ENCODE measurements at regions not wholly inside any gene's neighbourhood (a gene's known extent, or its start where the extent isn't known, plus 50 kb on each side); places are given as distances from the start of the nearest gene placed in this dataset.

DNA sequence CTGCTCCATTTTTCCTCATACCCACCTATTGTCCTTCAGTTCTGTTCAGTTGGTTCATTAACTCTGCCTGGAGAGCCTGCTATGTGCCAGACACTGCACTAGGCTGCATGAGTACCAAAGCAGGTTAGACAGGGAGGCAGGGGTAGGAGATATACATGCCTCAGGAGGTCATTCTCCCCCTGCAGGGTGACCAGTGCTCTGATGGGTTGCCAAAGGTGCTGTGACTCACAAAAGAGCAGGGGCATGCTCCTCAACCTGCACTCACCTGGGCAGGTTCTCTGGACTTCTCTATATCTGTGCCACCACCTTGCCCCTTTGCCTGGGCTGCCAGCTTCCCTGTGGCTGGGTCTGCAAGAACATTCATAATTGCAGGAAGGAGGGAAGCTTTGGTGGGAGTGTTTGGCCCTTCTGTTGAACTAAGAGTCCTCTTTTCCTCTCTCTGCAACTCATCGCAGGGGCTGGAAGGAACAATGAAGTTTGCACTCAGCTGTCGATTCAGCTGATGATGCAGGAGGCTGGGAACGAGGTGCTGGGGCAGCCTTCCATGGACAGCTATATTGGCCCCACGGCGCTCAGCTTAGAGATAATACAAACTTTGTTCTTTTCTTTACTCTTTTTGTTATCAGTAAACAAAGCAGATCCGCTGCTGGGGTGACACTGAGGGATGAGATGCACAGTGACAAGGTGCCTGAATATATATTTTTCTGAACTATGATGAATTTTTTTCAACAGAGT, 356.4 kb upstream of the PLXNA2 start:
- no peak for DNase-seq

DNA sequence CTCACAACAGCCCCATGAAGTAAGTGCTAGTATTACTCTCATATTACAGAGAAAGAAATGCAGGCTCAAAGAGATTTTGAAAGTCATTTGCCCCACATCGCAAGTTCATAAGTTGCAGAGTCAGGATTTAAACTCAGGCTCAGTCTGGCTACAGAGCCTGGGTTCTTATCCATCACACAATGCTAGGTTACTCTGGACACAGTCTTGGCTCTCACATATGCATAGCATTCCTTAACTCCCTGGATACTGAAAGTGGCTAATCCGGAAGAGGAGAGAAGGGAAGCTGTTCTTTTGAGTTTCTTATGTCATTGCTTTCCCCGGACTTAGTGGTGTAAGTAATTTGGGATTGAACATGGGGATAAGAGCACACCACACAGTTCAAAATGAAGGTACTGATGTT, 357.4 kb upstream of the PLXNA2 start:
- no peak for DNase-seq

DNA sequence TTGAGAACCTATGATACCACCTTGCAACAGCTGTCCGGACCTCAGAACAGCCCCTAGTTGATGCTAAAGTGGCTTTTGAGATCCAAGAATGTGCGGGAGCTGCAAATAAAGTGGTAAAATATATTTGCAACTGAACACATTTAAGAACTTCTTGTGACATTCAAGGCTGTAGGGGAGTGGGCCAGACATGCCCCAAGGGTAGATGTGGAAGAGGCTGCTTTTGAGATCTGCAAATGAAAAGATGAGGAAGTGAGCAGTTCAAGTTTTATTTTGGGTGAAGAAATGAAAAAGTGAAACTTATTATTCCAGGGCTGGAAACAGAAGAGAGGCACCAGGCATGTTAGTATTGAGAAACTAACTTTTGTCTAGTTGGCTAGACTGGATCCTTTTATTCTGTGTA, 359.5 kb upstream of the PLXNA2 start:
- DNase-seq, result no peak

DNA sequence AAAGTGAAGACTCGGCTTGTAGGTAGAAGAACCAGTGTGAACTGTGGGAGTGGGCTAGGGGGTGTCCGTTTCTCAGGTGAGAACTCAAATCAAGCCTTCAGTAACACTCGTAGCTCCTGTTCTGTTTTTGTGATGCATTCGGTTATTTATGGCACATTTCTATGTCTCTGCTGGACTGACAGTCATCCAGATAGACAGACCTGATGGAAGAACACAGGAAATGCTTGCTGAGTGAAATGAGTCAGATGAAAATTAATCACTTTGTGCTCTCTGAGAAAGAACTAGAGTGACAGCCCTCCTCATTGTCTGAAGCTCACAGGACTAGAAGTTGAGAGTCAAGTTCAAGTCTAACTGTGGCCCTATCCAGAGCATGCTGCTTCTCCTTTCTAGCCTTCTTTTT, 360.1 kb upstream of the PLXNA2 start:
- DNase-seq, result no peak

DNA sequence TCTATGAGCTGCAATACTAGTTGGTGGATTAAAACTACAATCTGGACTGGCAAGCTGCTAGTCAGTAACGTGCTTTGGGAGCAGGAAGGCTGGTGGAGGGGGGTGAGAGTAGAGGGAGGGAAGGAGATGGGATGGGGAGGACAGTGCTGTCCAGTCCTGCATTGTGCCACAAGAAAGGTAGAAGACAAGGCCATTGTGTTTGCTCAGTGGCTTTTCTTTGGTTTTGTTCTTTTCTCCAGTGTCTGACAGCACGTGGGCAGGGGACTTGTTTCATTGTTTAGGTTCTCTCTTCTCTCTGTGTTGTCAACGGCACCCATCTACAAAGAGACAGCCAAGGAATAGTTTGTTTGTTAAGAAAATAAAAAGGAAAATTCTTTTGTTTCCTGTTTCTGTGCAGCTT, 362.8 kb upstream of the PLXNA2 start:
- no peak for DNase-seq

DNA sequence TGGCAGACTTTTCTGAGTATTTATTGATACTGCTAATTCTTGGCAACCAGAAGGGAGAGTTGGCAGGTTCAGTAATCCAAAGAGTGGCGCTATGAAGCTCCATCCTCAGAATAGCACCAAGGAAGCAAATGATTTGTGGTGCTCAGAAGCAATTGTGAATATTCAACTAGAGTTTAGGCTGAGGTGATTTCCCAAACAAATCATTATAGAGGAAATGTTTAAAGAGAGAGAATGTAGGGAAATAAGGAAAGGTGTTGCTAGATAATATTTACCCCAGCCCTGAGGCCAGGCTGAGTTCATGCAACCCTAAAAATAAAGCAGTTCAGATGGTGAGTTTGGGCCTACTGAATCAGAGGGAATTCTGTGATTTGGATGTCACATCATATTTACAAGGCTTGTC, 363.4 kb upstream of the PLXNA2 start:
- no peak for DNase-seq

DNA sequence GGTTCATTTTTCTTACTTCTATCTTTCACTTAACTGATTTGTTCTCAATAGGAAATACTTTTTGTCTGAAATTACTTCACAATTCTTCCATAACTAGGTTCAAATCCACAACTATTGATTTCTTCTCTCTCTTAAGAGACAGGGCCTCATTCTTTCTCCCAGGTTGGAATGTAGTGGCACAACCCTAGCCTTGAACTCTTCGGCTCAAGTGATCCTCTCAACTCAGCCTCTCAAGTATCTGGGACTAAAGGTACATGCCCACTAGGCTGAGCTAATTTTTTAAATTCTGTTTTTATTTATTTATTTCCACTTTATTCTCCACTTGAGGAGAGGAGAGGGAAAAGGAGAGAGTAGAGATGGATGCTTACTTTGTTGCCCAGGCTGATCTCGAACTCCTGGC, 370.4 kb upstream of the PLXNA2 start:
- peak; percentile 15 for DNase-seq

DNA sequence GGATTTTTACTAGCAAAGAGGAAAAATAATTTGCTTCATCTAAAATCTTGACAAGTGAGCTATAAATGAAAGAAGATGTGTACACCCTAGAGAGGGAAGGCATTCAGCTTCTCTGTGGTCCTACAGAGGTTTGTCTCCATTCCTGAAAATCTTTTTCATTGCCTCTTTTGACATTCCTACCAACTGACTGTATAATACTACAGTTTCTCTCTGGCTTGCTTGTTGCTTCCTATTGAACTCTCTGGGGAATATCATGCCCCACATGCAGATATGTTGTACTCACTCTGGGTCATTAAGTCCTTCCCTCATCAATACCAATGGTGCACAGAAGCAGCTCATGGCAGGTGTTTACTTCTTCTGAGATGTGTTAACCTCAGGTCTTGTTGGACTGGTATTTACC, 371.2 kb upstream of the PLXNA2 start:
- no peak for DNase-seq

DNA sequence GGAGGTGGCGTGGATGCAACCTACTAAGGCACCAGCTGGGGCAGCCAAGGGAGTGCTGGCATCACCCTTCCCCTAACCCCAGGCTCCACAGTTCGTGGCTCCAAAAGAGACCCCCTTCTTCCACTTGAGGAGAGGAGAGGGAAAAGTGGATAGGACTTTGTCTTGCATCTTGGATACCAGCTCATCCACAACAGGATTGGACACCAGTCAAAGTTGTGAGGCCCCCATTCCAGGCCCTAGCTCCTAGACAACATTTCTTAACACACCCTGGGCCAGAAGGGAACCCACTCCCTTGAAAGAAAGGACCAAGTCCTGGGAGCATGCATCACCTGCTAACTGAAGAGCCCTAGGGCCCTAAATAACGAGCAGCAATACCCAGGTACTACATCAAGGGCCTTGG, 372.6 kb upstream of the PLXNA2 start:
- no peak for DNase-seq

DNA sequence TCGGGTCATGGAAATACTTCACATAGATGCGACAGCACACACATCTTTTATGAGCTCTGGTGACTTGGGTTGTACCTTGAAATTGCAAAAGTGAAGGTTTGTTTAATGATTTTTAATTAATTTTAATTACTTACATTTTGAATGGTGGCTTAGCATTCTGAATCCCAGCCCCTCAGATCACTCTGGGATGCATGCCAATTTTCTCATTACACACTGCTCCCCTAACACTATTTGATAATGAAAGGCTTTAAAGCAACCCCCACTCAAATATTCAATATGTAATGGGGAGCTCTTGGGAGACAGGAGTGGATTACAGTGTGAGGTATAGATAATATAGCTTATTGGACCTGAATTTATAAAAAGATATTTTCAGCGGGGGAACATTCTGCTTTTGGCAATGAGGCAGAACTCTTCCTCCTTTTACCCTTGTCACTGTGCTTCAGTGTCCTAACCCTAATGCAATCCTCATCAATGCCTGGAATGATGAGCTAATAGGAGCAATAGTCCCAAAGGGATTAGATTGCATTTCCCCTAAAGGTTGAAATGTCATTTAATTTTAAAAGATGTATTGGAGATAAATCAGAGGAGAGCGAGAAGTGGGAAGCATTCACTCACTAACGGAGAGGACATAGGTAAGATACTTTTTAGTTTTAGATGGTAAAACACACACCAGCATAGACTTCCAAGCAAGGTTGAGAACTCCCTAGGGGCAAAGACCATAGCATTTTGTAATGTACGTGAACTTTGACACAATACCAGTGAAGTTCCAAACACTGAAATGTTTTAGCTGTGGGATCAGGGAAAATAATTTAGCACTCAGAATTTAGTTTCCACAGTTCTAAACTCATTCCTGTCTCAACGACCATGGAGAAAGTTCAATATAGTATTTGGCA, 384.1 kb upstream of the PLXNA2 start:
- DNase-seq, result peak; percentile 52

DNA sequence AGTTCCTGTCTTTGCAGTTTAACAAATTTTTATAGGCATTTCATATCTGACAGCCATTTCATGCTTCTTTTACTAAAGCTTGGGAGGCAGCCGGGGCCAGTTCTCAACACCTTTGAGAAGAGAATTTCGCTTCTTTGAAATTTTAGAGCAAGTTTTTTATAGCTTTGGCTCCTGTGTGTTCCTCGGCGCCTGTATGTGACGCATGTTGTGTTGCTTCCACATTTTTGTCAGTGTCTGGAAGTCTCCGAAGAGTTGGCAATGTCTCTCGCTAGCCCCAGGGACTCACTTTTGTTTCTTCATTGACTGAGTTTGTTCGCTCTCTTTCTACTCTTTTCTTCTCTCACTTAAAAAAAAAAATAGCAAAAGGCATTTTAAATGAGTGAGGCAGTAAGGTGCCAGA, 386.9 kb upstream of the PLXNA2 start:
- DNase-seq, result no peak

DNA sequence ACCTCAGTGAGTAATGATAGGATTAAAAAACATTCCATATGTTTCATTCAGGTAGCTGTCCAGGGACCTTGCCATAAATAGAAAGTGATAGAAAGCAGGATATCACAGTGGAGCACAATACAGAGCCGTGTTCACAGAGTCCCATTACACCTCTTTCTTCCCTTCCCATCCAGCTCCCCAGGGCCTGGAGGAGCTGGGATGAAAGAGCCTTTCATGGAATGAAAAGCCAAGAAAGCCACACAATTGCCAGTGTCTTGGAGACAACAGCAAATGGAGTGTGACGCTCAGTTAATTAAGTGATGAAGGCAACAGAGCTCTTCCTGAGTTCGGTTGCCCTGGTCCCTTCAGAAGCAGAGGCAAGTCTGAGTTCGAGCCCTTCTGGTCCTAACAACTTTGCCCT, 387.3 kb upstream of the PLXNA2 start:
- DNase-seq, result no peak

DNA sequence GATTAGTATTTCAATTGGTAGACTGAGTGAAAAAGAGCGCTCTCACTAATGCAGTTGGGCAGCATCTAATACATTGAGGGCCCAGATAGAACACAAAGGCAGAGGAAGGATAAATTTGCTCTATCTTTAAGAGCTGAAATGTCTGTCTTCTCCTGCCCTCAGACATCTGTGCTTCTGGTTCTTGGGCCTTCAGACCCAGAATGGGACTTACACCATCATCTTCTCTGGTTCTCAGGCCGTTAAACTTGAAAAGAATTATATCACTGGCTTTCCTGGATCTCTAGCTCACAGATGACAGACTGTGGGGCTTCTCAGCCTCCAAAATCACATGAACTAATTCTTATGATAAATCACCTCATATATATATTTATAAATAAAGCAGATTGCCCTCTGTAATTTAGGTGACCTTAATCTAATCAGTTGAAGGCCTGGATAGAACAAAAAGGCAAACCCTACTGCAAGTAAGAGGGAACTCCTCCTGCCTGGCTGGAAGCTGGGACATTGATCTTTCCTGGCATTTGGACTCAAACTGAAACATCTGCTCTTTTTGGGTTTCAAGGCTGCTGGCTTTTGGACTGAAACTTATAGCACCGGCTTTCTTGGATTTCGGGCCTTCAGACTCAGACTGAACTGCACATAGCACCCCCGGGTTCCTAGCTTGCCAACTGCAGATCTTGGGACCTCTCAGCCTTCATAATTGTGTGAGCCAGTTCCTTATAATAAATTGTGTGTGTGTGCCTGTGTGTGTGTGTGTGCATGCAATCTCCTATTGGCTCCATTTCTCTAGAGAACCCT, 390.4 kb upstream of the PLXNA2 start:
- DNase-seq, result no peak

DNA sequence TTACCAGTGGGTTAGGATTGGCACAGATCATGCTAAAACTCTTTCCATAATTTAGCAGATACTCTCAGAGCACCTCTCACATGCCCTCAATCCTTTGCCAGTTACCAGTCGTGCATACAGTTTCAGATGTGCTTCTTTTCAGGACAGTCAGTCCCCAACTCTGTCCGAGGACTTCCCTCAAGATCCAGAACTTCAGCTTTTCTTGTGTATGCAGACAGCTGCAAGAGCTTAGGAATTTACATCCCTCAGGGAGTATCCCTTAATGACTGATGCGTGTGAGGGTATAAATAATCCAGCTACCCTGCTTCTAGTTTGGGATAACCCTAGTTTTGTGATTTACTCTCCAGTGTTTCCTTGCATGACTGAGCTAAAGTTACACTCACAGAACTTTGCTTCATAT, 393.0 kb upstream of the PLXNA2 start:
- no peak for DNase-seq

DNA sequence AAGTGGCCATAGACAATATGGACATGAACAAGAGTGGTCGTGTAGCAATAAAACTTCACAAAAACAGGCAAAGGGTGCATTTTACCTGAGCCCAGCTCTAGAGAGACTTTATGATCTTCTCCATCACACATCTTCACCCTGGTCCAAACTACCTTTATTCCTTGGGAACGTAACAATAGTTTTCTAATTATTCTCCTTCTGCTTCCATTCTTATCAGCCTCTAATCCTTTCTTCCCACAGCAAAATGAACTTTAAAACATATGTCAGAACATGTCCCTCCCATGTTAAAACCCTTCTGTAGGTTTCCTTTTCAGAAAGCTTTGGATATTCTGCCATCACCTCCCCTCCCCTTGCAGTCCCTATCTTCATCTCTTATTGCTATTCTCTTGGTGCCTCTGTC, 395.2 kb upstream of the PLXNA2 start:
- no peak for DNase-seq

DNA sequence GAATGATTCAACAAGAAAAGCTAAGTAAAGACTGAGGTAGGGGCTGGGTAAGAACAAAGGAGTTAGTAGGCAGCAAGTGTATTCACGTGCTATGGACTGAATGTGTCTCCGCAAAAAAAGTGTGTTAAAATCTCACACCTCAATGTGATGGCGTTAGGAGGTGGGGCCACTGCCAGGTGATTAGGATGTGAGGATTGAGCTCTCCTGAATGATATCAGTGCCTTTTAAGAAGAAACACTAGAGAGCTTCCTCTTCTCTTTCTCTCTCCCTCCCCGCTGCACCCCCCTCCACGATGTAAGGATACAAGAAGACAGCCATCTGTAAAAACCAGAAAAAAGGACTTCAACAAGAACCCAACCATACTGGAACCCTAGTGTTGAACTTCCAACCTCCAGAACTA, 396.1 kb upstream of the PLXNA2 start:
- DNase-seq, result no peak

DNA sequence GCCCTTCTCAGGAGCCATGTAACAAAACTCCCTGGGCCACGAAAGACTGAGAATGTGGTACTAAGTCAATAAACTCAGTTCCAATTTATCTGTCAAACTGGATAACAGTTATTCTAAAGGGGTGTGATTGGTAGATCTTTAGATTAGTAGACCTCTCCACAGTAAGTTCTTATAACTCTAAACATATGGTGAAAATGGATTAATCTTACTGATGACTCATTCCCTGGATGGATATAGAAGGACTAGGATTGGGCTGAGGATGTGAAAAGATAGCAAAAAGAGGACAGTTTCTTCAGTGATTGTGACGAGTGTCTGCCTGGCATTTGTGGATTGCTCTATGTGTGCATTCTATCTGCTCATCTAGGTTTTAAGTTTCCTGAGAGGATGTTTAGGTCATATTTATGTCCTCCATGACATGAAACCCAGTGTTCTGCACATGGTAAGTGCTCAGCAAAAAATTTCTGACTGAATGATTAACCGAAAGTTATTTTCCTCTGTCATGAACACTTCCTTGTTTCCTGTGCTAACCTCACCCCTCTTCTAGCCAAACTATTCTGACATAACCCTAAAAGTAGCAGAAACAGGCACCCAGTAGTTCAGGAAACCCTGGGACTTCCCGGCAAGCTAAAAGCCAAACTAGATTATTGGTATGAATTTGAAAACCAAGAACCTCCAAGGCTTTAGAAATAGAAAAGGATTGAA, 397.5 kb upstream of the PLXNA2 start:
- no peak for DNase-seq

DNA sequence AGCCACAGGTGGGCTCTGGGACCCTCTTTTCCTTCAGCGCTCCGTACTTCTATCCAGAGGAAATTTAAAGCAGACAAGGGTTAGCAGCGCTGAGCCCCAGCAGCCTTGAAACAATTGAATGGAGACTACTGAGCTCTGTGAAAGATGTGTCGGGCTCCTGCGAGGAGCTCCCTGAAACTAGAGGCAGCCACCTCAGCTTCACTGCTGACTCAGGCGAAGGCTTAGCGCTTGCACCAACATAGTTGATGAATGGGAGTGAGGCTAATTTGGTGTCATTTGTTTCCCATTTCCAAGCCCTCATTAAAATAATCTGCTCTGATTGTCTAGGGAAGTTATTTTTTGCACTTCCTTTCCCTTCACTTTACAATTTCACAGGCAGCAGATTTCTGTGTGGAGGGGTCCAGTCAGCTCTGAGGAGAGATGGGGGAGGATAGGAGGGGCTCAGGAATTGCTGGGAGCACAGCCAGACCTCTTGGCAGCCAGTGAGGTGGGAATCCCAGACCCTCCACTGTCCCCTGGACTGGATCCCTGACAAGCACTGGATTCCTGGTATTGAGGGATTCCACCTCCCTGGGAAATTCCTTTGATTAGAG, 398.9 kb upstream of the PLXNA2 start:
- DNase-seq, result no peak

DNA sequence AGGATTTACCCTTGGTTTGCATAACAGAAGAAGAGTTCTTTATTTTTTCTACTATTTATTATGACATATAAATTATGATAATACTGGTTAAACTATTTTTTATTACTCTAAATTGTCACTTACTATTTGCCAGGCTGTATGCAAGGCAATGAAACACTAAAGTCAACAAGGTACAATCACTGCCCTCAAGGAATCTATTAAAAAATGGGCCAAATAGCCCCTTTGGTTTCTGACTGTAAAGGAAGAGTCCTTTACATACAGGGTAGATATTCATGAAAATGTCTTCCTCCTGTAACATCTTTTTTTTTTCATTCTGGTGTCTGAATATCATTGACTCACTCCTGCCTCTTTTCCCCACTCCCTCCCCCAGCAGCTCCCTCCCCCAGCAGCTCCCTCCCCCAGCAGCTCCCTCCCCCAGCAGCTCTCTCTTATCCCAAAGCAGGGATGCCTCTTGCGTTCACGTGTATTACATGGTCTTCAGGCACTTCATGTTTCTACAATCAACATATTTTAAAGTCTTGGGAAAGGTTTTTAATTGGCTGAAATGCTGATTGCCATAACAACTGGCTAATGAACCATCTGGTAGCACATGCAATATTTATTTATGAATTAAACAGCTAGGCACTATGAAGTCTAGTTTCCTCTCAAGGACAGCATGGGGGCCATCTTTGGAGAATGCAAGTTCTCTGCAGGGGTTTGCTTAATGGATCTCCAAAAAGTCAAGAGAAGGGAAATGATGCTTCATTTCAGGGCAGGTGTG, 400.4 kb upstream of the PLXNA2 start:
- peak; percentile 75 for DNase-seq

DNA sequence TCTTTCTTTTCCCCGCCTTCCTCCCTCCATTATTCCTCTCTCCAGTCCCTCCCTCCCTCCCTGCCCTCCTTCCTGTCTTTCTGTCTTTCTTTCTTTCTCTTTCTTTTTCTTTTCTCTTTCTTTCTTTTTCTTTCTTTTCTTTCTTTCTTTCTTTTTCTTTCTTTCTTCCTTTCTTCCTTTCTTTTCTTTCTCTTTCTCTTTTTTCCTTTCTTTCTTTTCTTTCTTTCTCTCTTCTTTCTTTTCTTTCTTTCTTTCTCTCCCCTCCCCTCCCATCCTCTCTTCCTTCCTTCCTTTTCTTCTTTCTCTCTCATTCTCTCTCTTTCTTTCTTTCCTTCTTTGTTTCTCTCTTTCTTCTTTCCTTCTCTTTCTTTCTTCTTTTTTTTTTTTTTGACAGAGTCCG, 402.2 kb upstream of the PLXNA2 start:
- no peak for DNase-seq

DNA sequence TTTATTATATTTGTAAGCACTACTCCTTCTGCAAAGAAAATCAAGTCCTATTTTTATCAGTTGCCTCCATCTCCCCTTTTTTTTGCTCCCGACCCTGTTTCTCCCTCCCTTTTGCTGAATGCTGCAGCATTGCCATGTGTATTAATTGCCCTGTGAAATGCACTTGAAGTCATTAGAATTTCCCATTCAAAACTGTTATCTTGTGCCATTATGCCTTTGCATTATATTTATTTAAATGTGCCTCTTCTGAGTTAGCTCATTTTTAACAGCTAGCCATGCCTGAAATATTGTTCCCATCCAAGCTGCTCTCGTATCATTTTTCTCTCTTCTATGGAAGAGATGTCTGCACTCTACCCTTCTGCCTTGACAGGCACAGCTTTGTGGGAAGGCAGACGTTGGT, 404.0 kb upstream of the PLXNA2 start:
- no peak for DNase-seq

Measured in DMS79 treated with DMSO at 0.1 percent for 48 hours (cell line).